ENCODE measurements at regions not wholly inside any gene's neighbourhood (a gene's known extent, or its start where the extent isn't known, plus 50 kb on each side); places are given as distances from the start of the nearest gene placed in this dataset.
A peak's percentile ranks its signal among the peaks of the same experiment; 100 is the strongest.

DNA sequence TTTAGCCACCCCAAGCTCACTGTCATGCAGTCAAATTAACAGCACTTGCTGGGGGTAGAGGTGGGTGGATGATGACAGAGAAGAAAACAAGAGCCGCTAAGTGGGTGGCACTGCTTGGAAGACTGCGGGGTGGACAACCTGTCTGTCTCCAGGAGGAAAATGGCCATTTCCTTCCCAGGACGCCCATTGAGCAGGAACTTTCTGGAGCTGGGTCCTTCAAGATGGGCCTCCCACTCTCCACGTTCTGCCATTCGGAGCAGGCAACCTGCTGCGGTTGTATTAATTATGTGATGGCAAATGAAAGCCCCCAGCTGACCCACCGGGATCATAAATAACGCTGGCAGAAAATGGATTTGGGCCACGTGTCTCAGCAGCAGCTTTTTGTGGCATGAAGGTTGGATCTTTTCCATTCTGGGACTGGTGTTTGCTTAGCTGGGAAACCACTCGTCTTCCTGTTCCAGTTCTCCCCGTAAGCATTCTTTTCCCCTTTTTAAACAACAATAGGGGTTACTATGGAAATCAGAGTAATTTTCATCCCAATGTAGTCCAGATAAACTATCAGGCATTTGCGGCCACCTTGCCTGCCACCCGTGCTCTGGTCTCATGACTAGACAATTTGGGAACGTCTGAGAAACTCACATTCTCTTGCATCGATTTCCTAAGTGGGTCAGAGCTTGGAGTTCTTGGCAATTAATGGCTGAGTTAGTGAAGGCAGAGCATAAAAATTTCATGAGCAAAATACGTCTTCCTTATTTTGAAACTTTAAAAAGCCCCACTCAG lies 215.5 kb downstream of the ANKRD60 start:
- H3K4me1 ChIP-seq (ENCODE audit: insufficient read depth, low read length) = no peaks in the 10 kb centered on the region
- DNase-seq = peak; percentile 10
- H4K91ac ChIP-seq (ENCODE audit: insufficient read length, low read depth, low read length) = no peak overlapping the region
- no peaks in the 10 kb centered on the region for H4K20me1 ChIP-seq (ENCODE audit: control insufficient read depth, insufficient read depth, insufficient read length)
- H2AK5ac ChIP-seq (ENCODE audit: insufficient read length, low read length) = no peak overlapping the region
- no peak overlapping the region for H2BK5ac ChIP-seq (ENCODE audit: insufficient read length, low read length)
- no peaks in the 10 kb centered on the region for H3K9me3 ChIP-seq (ENCODE audit: control insufficient read depth, low read depth, low read length)
- Mint-ChIP-seq H3K36me3 (ENCODE audit: insufficient read depth in 1 of 3, low read depth in 3 of 3) (peaks cover 0 to 2% (median 0%) of the 10 kb centered on the region in 3 experiments; a peak in 2 of 7 replicates), H3K27me3 (ENCODE audit: low read depth) (peaks cover 7% of the 10 kb centered on the region), H3K4me3 (no peak overlapping the region), H3K4me1 (peaks cover 15 to 17% of the 10 kb centered on the region in 2 experiments), H3K27ac (no peak overlapping the region), H3K9me3 (peaks cover 3 to 8% of the 10 kb centered on the region in 2 experiments; a peak in 4 of 5 replicates)
- no peak overlapping the region for H3K4me2 ChIP-seq (ENCODE audit: insufficient read depth, insufficient read length, low read length)
- no peak overlapping the region for H3K14ac ChIP-seq (ENCODE audit: insufficient read depth, low read length)
- no peak overlapping the region for H2BK20ac ChIP-seq (ENCODE audit: low read depth, low read length, poor library complexity, severe bottlenecking)
- H2BK120ac ChIP-seq (ENCODE audit: low read depth, low read length, poor library complexity, severe bottlenecking) = no peak overlapping the region
- WGBS (ENCODE audit: extremely low coverage, insufficient read length, low lambda C conversion rate) = no CpG with 5 or more reads among the region's 16 CpGs
- no peak overlapping the region for H3T11ph ChIP-seq (ENCODE audit: low read length)
- no peaks in the 10 kb centered on the region for H3K79me2 ChIP-seq (ENCODE audit: insufficient read depth, low read length)
- H3K23ac ChIP-seq (ENCODE audit: insufficient read length, low read depth, low read length) = no peak overlapping the region
- H3K56ac ChIP-seq (ENCODE audit: insufficient read length, low read depth, low read length) = no peak overlapping the region
- no peak overlapping the region for H3K18ac ChIP-seq (ENCODE audit: insufficient read length, low read depth, low read length)
- H3K27me3 ChIP-seq (ENCODE audit: insufficient read depth, low read length) = no peaks in the 10 kb centered on the region
- no peak overlapping the region for H2BK15ac ChIP-seq (ENCODE audit: low read depth, low read length)
- H3K79me1 ChIP-seq (ENCODE audit: insufficient read depth, low read depth, low read length, poor library complexity, severe bottlenecking) = no peaks in the 10 kb centered on the region
- no peak overlapping the region for H3K27ac ChIP-seq (ENCODE audit: insufficient read length, low read depth, low read length)
- no peak overlapping the region for H3K4ac ChIP-seq (ENCODE audit: low read depth, low read length)
- no peak overlapping the region for H2AFZ ChIP-seq (ENCODE audit: low read length)
- no peak for TF ChIP-seq CTCF (conservative IDR thresholded peaks at IDR 0.05)
- H4K5ac ChIP-seq (ENCODE audit: insufficient read length, low read depth, low read length) = no peak overlapping the region
- no peaks in the 10 kb centered on the region for H3K23me2 ChIP-seq (ENCODE audit: insufficient read length, low read depth, low read length, poor library complexity, severe bottlenecking)
- no peak overlapping the region for H2BK12ac ChIP-seq (ENCODE audit: insufficient read length, low read depth, low read length)
- no peak overlapping the region for H3K9ac ChIP-seq (ENCODE audit: extremely low read depth, insufficient read length, low read length)
- no peak overlapping the region for H4K8ac ChIP-seq (replicated peaks; ENCODE audit: insufficient read length, low read depth, low read length)
